H1 (cell line): ENCODE measurements at regions not wholly inside any gene's neighbourhood (a gene's known extent, or its start where the extent isn't known, plus 50 kb on each side); places are given as distances from the start of the nearest gene placed in this dataset.

Experiments
- CBX5 ChIP-seq: fragments of 300-800, 300-1000 bp; sonication (generic); IDR thresholded peaks from 2 replicates; pipeline ENCODE4 v1.7.1; 2016; ENCODE audit warnings: antibody characterized with exemption, low read length, low read depth
- CREB1 ChIP-seq: IDR thresholded peaks from 2 replicates; pipeline ENCODE4 v1.6.1; 2012; ENCODE audit warnings: inconsistent platforms
- EZH2 ChIP-seq: fragments of 200-600 bp; sonication (generic); IDR thresholded peaks from 2 replicates; pipeline ENCODE4 v1.7.1; 2012; ENCODE audit warnings: low read depth, mild to moderate bottlenecking, moderate library complexity, low read length, inconsistent platforms; ENCODE audit not compliant: severe bottlenecking
- JUN ChIP-seq: IDR thresholded peaks from 2 replicates; pipeline ENCODE4 v1.6.1; 2011; ENCODE audit warnings: low read depth, mild to moderate bottlenecking, improper control_type of control experiment, low read length
- JUND ChIP-seq: IDR thresholded peaks from 2 replicates; pipeline ENCODE4 v1.6.1; 2011; ENCODE audit warnings: mild to moderate bottlenecking, improper control_type of control experiment, low read length
- MAFK ChIP-seq: IDR thresholded peaks from 2 replicates; pipeline ENCODE4 v1.6.1; 2012; ENCODE audit warnings: low read depth, mild to moderate bottlenecking, improper control_type of control experiment, low read length
- POLR2A ChIP-seq, 2 experiments: IDR thresholded peaks; 1 replicate in 1 of 2; 2 replicates in 1 of 2; pipeline ENCODE4 v1.6.1; 2011; ENCODE audit warnings: low read depth in 2 of 2, low read length in 2 of 2, mild to moderate bottlenecking in 2 of 2; ENCODE audit errors: control extremely low read depth in 1 of 2
- POLR2AphosphoS5 ChIP-seq: IDR thresholded peaks from 2 replicates; pipeline ENCODE4 v1.6.1; 2011; ENCODE audit warnings: low read depth, low read length
- SP4 ChIP-seq: IDR thresholded peaks from 2 replicates; pipeline ENCODE4 v1.6.1; 2012; ENCODE audit warnings: low read length, inconsistent platforms
- ZNF274 ChIP-seq: IDR thresholded peaks from 2 replicates; pipeline ENCODE4 v1.7.0; 2012; ENCODE audit warnings: low read length, borderline replicate concordance; ENCODE audit errors: extremely low read depth
- TF ChIP-seq, protein P1 (sequence below): IDR thresholded peaks from 2 replicates; pipeline ENCODE4 v1.6.1; 2012; ENCODE audit warnings: inconsistent platforms
- TF ChIP-seq, protein P2 (sequence below): IDR thresholded peaks from 2 replicates; pipeline ENCODE4 v1.6.1; 2011; ENCODE audit warnings: low read depth, mild to moderate bottlenecking, low read length; ENCODE audit not compliant: insufficient read depth
- TF ChIP-seq, protein P3 (sequence below): IDR thresholded peaks from 2 replicates; pipeline ENCODE4 v1.6.1; 2011; ENCODE audit warnings: low read length, improper control_type of control experiment
- TF ChIP-seq, protein P4 (sequence below), 3 experiments: IDR thresholded peaks; 1 replicate in 2 of 3; 2 replicates in 1 of 3; pipeline versions ENCODE4 v1.5.1 to v1.6.1; 2011; ENCODE audit warnings: low read length in 3 of 3, mild to moderate bottlenecking in 3 of 3, inconsistent platforms in 2 of 3, low read depth in 1 of 3, moderate library complexity in 1 of 3; ENCODE audit not compliant: insufficient read depth in 1 of 3; ENCODE audit errors: control extremely low read depth in 1 of 3

DNA sequence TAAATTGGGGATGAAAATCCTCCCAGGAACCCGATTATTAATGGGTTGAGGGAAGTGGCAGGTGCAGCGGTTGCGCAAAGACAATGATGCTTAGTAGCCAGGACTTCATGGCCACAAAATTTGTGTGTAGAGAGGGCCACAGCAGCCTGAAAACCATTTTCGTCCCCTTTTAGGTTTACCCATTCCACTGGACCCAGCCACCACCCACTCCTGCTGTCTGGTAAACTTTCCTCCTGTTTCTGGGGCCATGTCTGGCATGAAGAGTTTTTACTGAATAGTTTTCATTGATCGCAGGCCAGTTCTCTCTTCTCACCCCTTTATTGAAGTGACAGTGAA is 69.5 kb upstream of the SYT13 start:
- no peak for TF ChIP-seq JUN
- TF ChIP-seq POLR2AphosphoS5 = no peak
- TF ChIP-seq, protein P1, sequence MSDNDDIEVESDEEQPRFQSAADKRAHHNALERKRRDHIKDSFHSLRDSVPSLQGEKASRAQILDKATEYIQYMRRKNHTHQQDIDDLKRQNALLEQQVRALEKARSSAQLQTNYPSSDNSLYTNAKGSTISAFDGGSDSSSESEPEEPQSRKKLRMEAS = no peak
- no peak for TF ChIP-seq SP4
- TF ChIP-seq MAFK = no peak
- TF ChIP-seq, protein P2, sequence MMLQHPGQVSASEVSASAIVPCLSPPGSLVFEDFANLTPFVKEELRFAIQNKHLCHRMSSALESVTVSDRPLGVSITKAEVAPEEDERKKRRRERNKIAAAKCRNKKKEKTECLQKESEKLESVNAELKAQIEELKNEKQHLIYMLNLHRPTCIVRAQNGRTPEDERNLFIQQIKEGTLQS = no peak
- TF ChIP-seq POLR2A (IDR thresholded peaks at IDR 0.05; ENCODE audit: control extremely low read depth in 1 of 2, low read depth in 2 of 2, low read length in 2 of 2) = no peak
- TF ChIP-seq, protein P3, sequence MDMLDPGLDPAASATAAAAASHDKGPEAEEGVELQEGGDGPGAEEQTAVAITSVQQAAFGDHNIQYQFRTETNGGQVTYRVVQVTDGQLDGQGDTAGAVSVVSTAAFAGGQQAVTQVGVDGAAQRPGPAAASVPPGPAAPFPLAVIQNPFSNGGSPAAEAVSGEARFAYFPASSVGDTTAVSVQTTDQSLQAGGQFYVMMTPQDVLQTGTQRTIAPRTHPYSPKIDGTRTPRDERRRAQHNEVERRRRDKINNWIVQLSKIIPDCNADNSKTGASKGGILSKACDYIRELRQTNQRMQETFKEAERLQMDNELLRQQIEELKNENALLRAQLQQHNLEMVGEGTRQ = no peak
- TF ChIP-seq, protein P4, sequence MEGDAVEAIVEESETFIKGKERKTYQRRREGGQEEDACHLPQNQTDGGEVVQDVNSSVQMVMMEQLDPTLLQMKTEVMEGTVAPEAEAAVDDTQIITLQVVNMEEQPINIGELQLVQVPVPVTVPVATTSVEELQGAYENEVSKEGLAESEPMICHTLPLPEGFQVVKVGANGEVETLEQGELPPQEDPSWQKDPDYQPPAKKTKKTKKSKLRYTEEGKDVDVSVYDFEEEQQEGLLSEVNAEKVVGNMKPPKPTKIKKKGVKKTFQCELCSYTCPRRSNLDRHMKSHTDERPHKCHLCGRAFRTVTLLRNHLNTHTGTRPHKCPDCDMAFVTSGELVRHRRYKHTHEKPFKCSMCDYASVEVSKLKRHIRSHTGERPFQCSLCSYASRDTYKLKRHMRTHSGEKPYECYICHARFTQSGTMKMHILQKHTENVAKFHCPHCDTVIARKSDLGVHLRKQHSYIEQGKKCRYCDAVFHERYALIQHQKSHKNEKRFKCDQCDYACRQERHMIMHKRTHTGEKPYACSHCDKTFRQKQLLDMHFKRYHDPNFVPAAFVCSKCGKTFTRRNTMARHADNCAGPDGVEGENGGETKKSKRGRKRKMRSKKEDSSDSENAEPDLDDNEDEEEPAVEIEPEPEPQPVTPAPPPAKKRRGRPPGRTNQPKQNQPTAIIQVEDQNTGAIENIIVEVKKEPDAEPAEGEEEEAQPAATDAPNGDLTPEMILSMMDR (IDR thresholded peaks at IDR 0.05; ENCODE audit: control extremely low read depth in 1 of 3, insufficient read depth in 1 of 3, low read depth in 1 of 3, low read length in 3 of 3) = no peak
- no peak for TF ChIP-seq EZH2
- TF ChIP-seq CREB1 = no peak
- no peak for TF ChIP-seq JUND
- TF ChIP-seq ZNF274 = no peak
- TF ChIP-seq CBX5 = no peak
